ENCODE measurements at regions not wholly inside any gene's neighbourhood (a gene's known extent, or its start where the extent isn't known, plus 50 kb on each side); places are given as distances from the start of the nearest gene placed in this dataset.

GRCh38 chr4:114100288-114101031 lies 121.0 kb upstream of the ARSJ start:
- no peak overlapping the region for H2BK120ac ChIP-seq (replicated peaks; ENCODE audit: low read depth, low read length)
- DNase-seq (ENCODE audit: low read depth in 1 of 2, low spot score in 2 of 2) = no peak
- no peaks in the 10 kb centered on the region for H3K9me3 ChIP-seq (ENCODE audit: insufficient read depth in 2 of 2, low read depth in 1 of 2, low read length in 1 of 2)
- TF ChIP-seq CTCF (IDR thresholded peaks at IDR 0.05; ENCODE audit: control extremely low read depth in 1 of 3, insufficient read depth in 1 of 3, low read depth in 1 of 3, low read length in 3 of 3) (no peak), KDM5A (IDR thresholded peaks at IDR 0.05; ENCODE audit: low read length) (no peak), RFX5 (IDR thresholded peaks at IDR 0.05; ENCODE audit: borderline replicate concordance, low read depth, low read length) (no peak), HDAC6 (IDR thresholded peaks at IDR 0.05; ENCODE audit: low read depth, low read length) (no peak)
- POLR2A ChIA-PET (ENCODE audit: partially characterized antibody) = no interaction called here
- no peak overlapping the region for H2BK5ac ChIP-seq (ENCODE audit: low read depth, low read length)
- H3K56ac ChIP-seq (replicated peaks; ENCODE audit: insufficient read length, low read depth, low read length) = no peak overlapping the region
- CTCF ChIA-PET (ENCODE audit: partially characterized antibody) = interaction anchor here (1.3 to 1.5 kb wide), 3 partner anchors 11 to 316 kb away, joined by 3 to 4 read pairs (median 3); no protein-coding TSS in a partner anchor
- no peak overlapping the region for H2AK5ac ChIP-seq (ENCODE audit: low read depth, low read length)
- no peaks in the 10 kb centered on the region for H3K36me3 ChIP-seq (ENCODE audit: control insufficient read depth in 2 of 4, insufficient read depth in 4 of 4, low read length in 3 of 4)
- no peak overlapping the region for H2BK15ac ChIP-seq (ENCODE audit: low read length)
- H2BK12ac ChIP-seq (ENCODE audit: low read depth, low read length) = no peak overlapping the region
- no peaks in the 10 kb centered on the region for H3K79me1 ChIP-seq (ENCODE audit: low read depth, low read length)
- H3K79me2 ChIP-seq (ENCODE audit: control insufficient read depth in 1 of 2, insufficient read depth in 2 of 2, low read length in 2 of 2) = no peaks in the 10 kb centered on the region
- no peak overlapping the region for H4K8ac ChIP-seq (ENCODE audit: extremely low read depth, insufficient read depth, low read length)
- H2BK20ac ChIP-seq (ENCODE audit: low read length) = no peak overlapping the region
- H3K9ac ChIP-seq (replicated peaks in 1 of 4; ENCODE audit: extremely low read depth in 1 of 4, low read depth in 3 of 4, low read length in 3 of 4) = no peak overlapping the region
- WGBS, 2 experiments (ENCODE audit: extremely low coverage in 1 of 2, insufficient coverage in 1 of 2, insufficient read length in 1 of 2, insufficient replicate concordance in 2 of 2, low coverage in 1 of 2, low lambda C conversion rate in 2 of 2, missing lambda C conversion rate in 1 of 2) = 90 to 100% methylated on average over 1 to 6 of the region's 6 CpGs
- no peak overlapping the region for H3K18ac ChIP-seq (ENCODE audit: extremely low read depth, low read length)
- H3K4me2 ChIP-seq (ENCODE audit: insufficient read depth in 1 of 2, low read depth in 2 of 2, low read length in 2 of 2) = no peak overlapping the region
- H3K27ac ChIP-seq (ENCODE audit: low read depth, low read length) = no peak overlapping the region
- no peak overlapping the region for H3K14ac ChIP-seq (ENCODE audit: insufficient read length)
- H3K4ac ChIP-seq (replicated peaks; ENCODE audit: insufficient read length, low read depth, low read length) = no peak overlapping the region
- no peak overlapping the region for H4K91ac ChIP-seq (replicated peaks; ENCODE audit: insufficient read length, low read length)
- no peaks in the 10 kb centered on the region for H3K4me1 ChIP-seq (replicated peaks in 1 of 4; ENCODE audit: control insufficient read depth in 3 of 4, insufficient read depth in 4 of 4, low read length in 3 of 4)
- H3K23me2 ChIP-seq (ENCODE audit: low read depth, low read length) = no peaks in the 10 kb centered on the region
- no peaks in the 10 kb centered on the region for H4K20me1 ChIP-seq (replicated peaks in 1 of 2; ENCODE audit: control insufficient read depth in 1 of 2, insufficient read depth in 2 of 2, low read length in 2 of 2)
- FAIRE-seq = no peak
- H3K23ac ChIP-seq (ENCODE audit: insufficient read length) = no peak overlapping the region
- no peak overlapping the region for H4K5ac ChIP-seq (ENCODE audit: insufficient read length, low read depth, low read length)
- no peak overlapping the region for H2AFZ ChIP-seq (ENCODE audit: low read length)
- H3K4me3 ChIP-seq (ENCODE audit: extremely low read depth in 1 of 4, insufficient read depth in 2 of 4, low read depth in 3 of 4, low read length in 4 of 4) = no peak overlapping the region
- peaks cover 0 to 1% (median 0%) of the 10 kb centered on the region in 4 experiments; a peak in 1 of 7 replicates for H3K27me3 ChIP-seq (replicated peaks in 1 of 4; ENCODE audit: control insufficient read depth in 3 of 4, extremely low read depth in 1 of 4, insufficient read depth in 3 of 4, low read length in 3 of 4)

Data from H1 (cell line).